ENCODE measurements at regions not wholly inside any gene's neighbourhood (a gene's known extent, or its start where the extent isn't known, plus 50 kb on each side); places are given as distances from the start of the nearest gene placed in this dataset.

- Histone ChIP-seq H3K4me1 (ENCODE audit: low read depth, poor library complexity, severe bottlenecking) (no peaks in the 10 kb centered on the region), H2AFZ (ENCODE audit: low read depth) (no peak overlapping the region), H3K79me2 (ENCODE audit: insufficient read depth, low read depth) (no peaks in the 10 kb centered on the region), H3K36me3 (ENCODE audit: insufficient read depth) (no peaks in the 10 kb centered on the region), H3K27me3 (ENCODE audit: insufficient read depth, low read depth) (no peaks in the 10 kb centered on the region), H4K20me1 (ENCODE audit: insufficient read depth) (no peaks in the 10 kb centered on the region), H3K27ac (no peak overlapping the region), H3K4me3 (IDR thresholded peaks at IDR 0.05; ENCODE audit: insufficient read depth, low read depth, low read length) (no peak overlapping the region), H3K9ac (no peak overlapping the region), H3K4me2 (no peak overlapping the region)
- TF ChIP-seq CTCF (conservative IDR thresholded peaks at IDR 0.05; ENCODE audit: low read depth, low read length): no peak
These were observed 170.1 kb downstream of the IRX2 start for GRCh38 chr5:2581418-2581817.

DNA sequence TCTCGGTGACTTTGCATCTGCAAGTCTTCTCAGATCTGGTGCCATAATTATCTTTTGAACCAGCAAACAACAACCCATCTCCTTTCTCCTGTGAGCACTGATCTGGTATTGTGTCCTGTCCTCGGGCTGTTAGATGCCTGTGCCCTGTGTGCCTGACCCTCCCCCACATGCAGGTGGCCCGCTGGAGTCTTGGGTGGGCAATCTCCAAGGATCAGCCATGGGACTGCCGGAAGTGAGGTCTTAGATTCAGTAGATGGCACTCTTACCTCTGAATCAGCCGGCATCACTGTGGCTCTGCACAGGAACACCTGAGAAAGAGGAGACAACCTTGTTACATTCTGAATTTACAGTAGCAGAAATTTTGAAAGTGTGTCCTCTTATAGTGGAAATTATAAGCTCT lies 172.4 kb downstream of the IRX2 start:
- Histone ChIP-seq H4K20me1 (ENCODE audit: insufficient read depth) (no peaks in the 10 kb centered on the region), H3K4me3 (IDR thresholded peaks at IDR 0.05; ENCODE audit: insufficient read depth, low read depth, low read length) (no peak overlapping the region), H3K27me3 (ENCODE audit: insufficient read depth, low read depth) (no peaks in the 10 kb centered on the region), H3K9ac (no peak overlapping the region), H2AFZ (ENCODE audit: low read depth) (no peak overlapping the region), H3K27ac (no peak overlapping the region), H3K4me1 (ENCODE audit: low read depth, poor library complexity, severe bottlenecking) (no peaks in the 10 kb centered on the region), H3K4me2 (no peak overlapping the region), H3K79me2 (ENCODE audit: insufficient read depth, low read depth) (no peaks in the 10 kb centered on the region), H3K36me3 (ENCODE audit: insufficient read depth) (no peaks in the 10 kb centered on the region)
- no peak for TF ChIP-seq CTCF (conservative IDR thresholded peaks at IDR 0.05; ENCODE audit: low read depth, low read length)

- H3K79me2 ChIP-seq (ENCODE audit: insufficient read depth, low read depth): no peaks in the 10 kb centered on the region
- H3K27me3 ChIP-seq (ENCODE audit: insufficient read depth, low read depth): no peaks in the 10 kb centered on the region
- no peak overlapping the region for H3K4me3 ChIP-seq (IDR thresholded peaks at IDR 0.05; ENCODE audit: insufficient read depth, low read depth, low read length)
- H3K4me2 ChIP-seq: no peak overlapping the region
- H3K36me3 ChIP-seq (ENCODE audit: insufficient read depth): no peaks in the 10 kb centered on the region
- no peak overlapping the region for H3K27ac ChIP-seq
- no peaks in the 10 kb centered on the region for H3K4me1 ChIP-seq (ENCODE audit: low read depth, poor library complexity, severe bottlenecking)
- TF ChIP-seq CTCF (conservative IDR thresholded peaks at IDR 0.05; ENCODE audit: low read depth, low read length): no peak
- no peak overlapping the region for H2AFZ ChIP-seq (ENCODE audit: low read depth)
- no peak overlapping the region for H3K9ac ChIP-seq
- H4K20me1 ChIP-seq (ENCODE audit: insufficient read depth): no peaks in the 10 kb centered on the region
These were observed 174.0 kb downstream of the IRX2 start for GRCh38 chr5:2577312-2578036.

GRCh38 chr5:2576823-2577222 lies 174.7 kb downstream of the IRX2 start:
- H3K4me1 ChIP-seq (ENCODE audit: low read depth, poor library complexity, severe bottlenecking): no peaks in the 10 kb centered on the region
- no peak overlapping the region for H3K9ac ChIP-seq
- no peak overlapping the region for H3K4me3 ChIP-seq (IDR thresholded peaks at IDR 0.05; ENCODE audit: insufficient read depth, low read depth, low read length)
- H4K20me1 ChIP-seq (ENCODE audit: insufficient read depth): no peaks in the 10 kb centered on the region
- no peaks in the 10 kb centered on the region for H3K36me3 ChIP-seq (ENCODE audit: insufficient read depth)
- no peak for TF ChIP-seq CTCF (conservative IDR thresholded peaks at IDR 0.05; ENCODE audit: low read depth, low read length)
- H2AFZ ChIP-seq (ENCODE audit: low read depth): no peak overlapping the region
- H3K4me2 ChIP-seq: no peak overlapping the region
- no peak overlapping the region for H3K27ac ChIP-seq
- H3K79me2 ChIP-seq (ENCODE audit: insufficient read depth, low read depth): no peaks in the 10 kb centered on the region
- no peaks in the 10 kb centered on the region for H3K27me3 ChIP-seq (ENCODE audit: insufficient read depth, low read depth)

Data from KMS-11 (cell line).